A549 (cell line): ENCODE measurements at regions not wholly inside any gene's neighbourhood (a gene's known extent, or its start where the extent isn't known, plus 50 kb on each side); places are given as distances from the start of the nearest gene placed in this dataset.

ENCODE experiments used
- ATAC-seq, 2 experiments: fragments of 200-7000 bp in 1 of 2; fragments of >200 bp in 1 of 2; cut with Nextera tagmentation in 1 of 2; cut with Tn5 transposase in 1 of 2; 3 replicates each; pipeline versions ENCODE4 v1.8.0 to v1.9.1; 2018 to 2020; ENCODE audit warnings: mild to moderate bottlenecking in 1 of 2, moderate library complexity in 1 of 2
- CTCF ChIA-PET: fragments of 300-600 bp; sonication (Branson Sonifier 250); formaldehyde crosslinking; extraction: SDS; loops from one replicate; lab custom pipeline; 2021; ENCODE audit warnings: antibody characterized with exemption, inconsistent platforms; lab: Yijun Ruan, JAX
- POLR2A ChIA-PET: fragments of 350-600 bp; formaldehyde crosslinking; extraction: SDS; loops from one replicate; lab custom pipeline; 2021; ENCODE audit warnings: antibody characterized with exemption, inconsistent platforms; lab: Yijun Ruan, JAX
- DNase-seq, 2 experiments: peaks; one replicate each; pipeline versions ENCODE4 v3.0.0 to v3.0.0-alpha.2; 2011 to 2016; ENCODE audit warnings: low read depth in 1 of 2, low spot score in 1 of 2
- FAIRE-seq: peaks from 2 replicates; lab custom pipeline; 2011; peaks lifted over from hg19 to GRCh38; lab: Jason Lieb, UNC
- H3K27ac ChIP-seq, 2 experiments: fragments of >200 bp; sonication (Bioruptor Twin); formaldehyde crosslinking; 3 replicates each; pipeline ENCODE4 v1.5.1; 2016 to 2017
- H3K4me1 ChIP-seq: fragments of >200 bp; sonication (Bioruptor Twin); formaldehyde crosslinking; 3 replicates; pipeline ENCODE4 v1.6.1; 2016
- H3K4me2 ChIP-seq: fragments of >200 bp; sonication (Bioruptor Twin); formaldehyde crosslinking; 3 replicates; pipeline ENCODE4 v1.6.1; 2016
- H3K4me3 ChIP-seq: fragments of >200 bp; sonication (Bioruptor Twin); formaldehyde crosslinking; 3 replicates; pipeline ENCODE4 v1.5.1; 2016
- H3K9me3 ChIP-seq: fragments of >200 bp; sonication (Bioruptor Twin); formaldehyde crosslinking; 3 replicates; pipeline ENCODE4 v1.6.1; 2016
- BHLHE40 ChIP-seq: IDR thresholded peaks from 2 replicates; pipeline ENCODE4 v1.6.1; 2012; ENCODE audit warnings: low read depth, low read length, inconsistent platforms
- CBX8 ChIP-seq: fragments of 200-600 bp; sonication (generic); IDR thresholded peaks from 2 replicates; pipeline ENCODE4 v1.6.1; 2016
- CEBPB ChIP-seq, 2 experiments: fragments of >200 bp in 1 of 2; sonication (Bioruptor Twin) in 1 of 2; formaldehyde crosslinking in 1 of 2; IDR thresholded peaks; 2 replicates each; pipeline ENCODE4 v1.6.1; 2012 to 2016
- EHMT2 ChIP-seq: fragments of 200-600 bp; sonication (generic); IDR thresholded peaks from 2 replicates; pipeline ENCODE4 v1.6.1; 2016; ENCODE audit warnings: antibody characterized with exemption, low read depth, mild to moderate bottlenecking, moderate library complexity
- FOSB ChIP-seq: fragments of 250-450 bp; sonication (Bioruptor Pico); IDR thresholded peaks from 2 replicates; pipeline ENCODE4 v1.5.0; 2020; ENCODE audit warnings: mild to moderate bottlenecking, moderate library complexity
- FOSL2 ChIP-seq, 2 experiments: fragments of 450-650 bp in 1 of 2; fragments of >200 bp in 1 of 2; sonication (Bioruptor Twin) in 1 of 2; formaldehyde crosslinking; IDR thresholded peaks; 2 replicates each; pipeline versions ENCODE4 v1.5.0 to v1.6.1; 2016 to 2020; ENCODE audit warnings: mild to moderate bottlenecking in 1 of 2, moderate library complexity in 1 of 2
- FOXS1 ChIP-seq: fragments of 250-450 bp; sonication (Bioruptor Pico); IDR thresholded peaks from 2 replicates; pipeline ENCODE4 v1.5.0; 2020; ENCODE audit warnings: mild to moderate bottlenecking, moderate library complexity
- GATA3 ChIP-seq: IDR thresholded peaks from 2 replicates; pipeline ENCODE4 v1.6.1; 2012; ENCODE audit warnings: borderline replicate concordance
- HDAC2 ChIP-seq: fragments of 200-600 bp; sonication (generic); IDR thresholded peaks from 2 replicates; pipeline ENCODE4 v1.6.1; 2016
- KDM5A ChIP-seq: fragments of 200-600 bp; sonication (generic); IDR thresholded peaks from 2 replicates; pipeline ENCODE4 v1.6.1; 2016; ENCODE audit warnings: antibody characterized with exemption, mild to moderate bottlenecking
- NPAS2 ChIP-seq: fragments of 250-450 bp; sonication (Bioruptor Pico); IDR thresholded peaks from 2 replicates; pipeline ENCODE4 v1.8.0; 2022; ENCODE audit warnings: mild to moderate bottlenecking, moderate library complexity, borderline replicate concordance
- NR3C1 ChIP-seq: fragments of >200 bp; sonication (Bioruptor Twin); formaldehyde crosslinking; IDR thresholded peaks from 3 replicates; pipeline ENCODE4 v1.6.1; 2017
- RARB ChIP-seq: fragments of 250-450 bp; sonication (Bioruptor Pico); IDR thresholded peaks from 2 replicates; pipeline ENCODE4 v1.8.0; 2021; ENCODE audit warnings: mild to moderate bottlenecking, moderate library complexity
- RFX5 ChIP-seq: fragments of 450-650 bp; IDR thresholded peaks from 2 replicates; pipeline ENCODE4 v1.7.1; 2014; ENCODE audit warnings: antibody characterized with exemption, mild to moderate bottlenecking, moderate library complexity
- SMC3 ChIP-seq: fragments of >200 bp; sonication (Bioruptor Twin); formaldehyde crosslinking; IDR thresholded peaks from 3 replicates; pipeline ENCODE4 v1.6.1; 2018; ENCODE audit warnings: inconsistent platforms
- TFCP2L1 ChIP-seq: fragments of 250-450 bp; sonication (Bioruptor Pico); IDR thresholded peaks from 2 replicates; pipeline ENCODE4 v1.5.0; 2021; ENCODE audit warnings: mild to moderate bottlenecking
- ZC3H11A ChIP-seq: fragments of 450-650 bp; IDR thresholded peaks from 2 replicates; pipeline ENCODE4 v1.6.1; 2014; ENCODE audit warnings: antibody characterized with exemption, mild to moderate bottlenecking
- WGBS: methylation state at CpG from one replicate; pipeline ENCODE4 v1.1.6; 2017; ENCODE audit errors: missing lambda C conversion rate; 5-methylcytosine and 5-hydroxymethylcytosine counted together
- TF ChIP-seq, protein P1 (sequence below): fragments of 250-450 bp; sonication (Bioruptor Pico); IDR thresholded peaks from 2 replicates; pipeline ENCODE4 v1.5.0; 2020; ENCODE audit warnings: low read depth, mild to moderate bottlenecking, moderate library complexity
- TF ChIP-seq, protein P2 (sequence below): fragments of 250-450 bp; sonication (Bioruptor Pico); IDR thresholded peaks from 2 replicates; pipeline ENCODE4 v1.5.0; 2021; ENCODE audit warnings: mild to moderate bottlenecking, moderate library complexity, borderline replicate concordance
- TF ChIP-seq, protein P3 (sequence below): fragments of 450-650 bp; IDR thresholded peaks from 2 replicates; pipeline ENCODE4 v1.6.1; 2014; ENCODE audit warnings: antibody characterized with exemption
- TF ChIP-seq, protein P4 (sequence below): IDR thresholded peaks from 2 replicates; pipeline ENCODE4 v1.6.1; 2012

DNA sequence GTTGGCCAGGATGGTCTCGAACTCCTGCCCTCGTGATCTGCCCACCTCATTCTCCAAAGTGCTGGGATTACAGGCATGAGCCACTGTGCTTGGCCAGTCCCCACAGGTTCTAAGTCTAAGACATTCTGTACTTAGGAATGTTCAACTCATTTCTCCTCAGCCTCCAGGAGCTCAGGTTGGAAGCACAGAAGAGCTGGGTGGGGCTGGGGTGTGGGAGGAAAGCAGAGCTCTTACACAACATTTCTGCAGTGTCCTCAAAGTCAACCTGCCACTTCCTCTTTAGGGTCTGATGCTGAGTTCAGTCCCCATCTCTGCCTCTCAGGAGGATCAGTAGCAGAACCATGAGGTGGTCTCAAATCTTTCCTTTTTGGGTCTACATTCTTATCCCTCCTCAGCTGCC is 75.5 kb downstream of the MRPL46 start:
- ATAC-seq (no peak), DNase-seq (peak in 1 of 2 experiments; percentile 70), FAIRE-seq (peak; percentile 54)
- TF ChIP-seq CEBPB (IDR thresholded peaks at IDR 0.05) (peak; percentile 12 to 22; a peak in 1 of 4 replicates), NR3C1 (no peak)
- Histone ChIP-seq H3K4me3 (no peak overlapping the region), H3K4me2 (peak overlapping the region; percentile 23; the same call in 2 of the 3 replicates), H3K4me1 (peaks cover 96% of the 10 kb centered on the region), H3K27ac (peak overlapping the region; percentile 90 to 97), H3K9me3 (no peaks in the 10 kb centered on the region)
- ChIA-PET POLR2A (no interaction called here), CTCF (interaction anchor here (1.0 to 1.9 kb wide), 4 partner anchors 12 to 96 kb away, joined by 3 to 6 read pairs (median 4); no protein-coding TSS in a partner anchor)
- 37% methylated on average over 2 of the region's 2 CpGs for WGBS

DNA sequence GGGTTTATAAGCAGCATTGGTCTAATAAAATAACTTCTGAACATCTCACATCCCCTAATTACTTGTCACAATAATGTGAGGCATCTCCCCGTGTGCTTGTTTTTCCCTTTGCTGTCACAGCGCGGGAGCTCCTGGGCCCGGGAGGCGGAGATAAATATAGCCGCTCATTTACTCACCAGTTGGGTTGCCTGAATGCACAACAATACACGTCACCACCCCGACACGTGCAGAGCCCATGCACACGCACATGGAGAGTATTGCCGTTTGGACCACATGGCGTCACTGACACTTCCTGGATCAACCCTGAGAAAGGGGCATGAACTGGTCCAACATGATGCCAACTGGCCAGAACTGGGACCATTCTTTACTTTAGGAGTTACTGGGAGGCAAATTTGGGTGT is 76.2 kb downstream of the MRPL46 start:
- CTCF ChIA-PET = interaction anchor here (1.4 to 1.9 kb wide), 2 partner anchors 12 to 96 kb away, joined by 3 to 6 read pairs; no protein-coding TSS in a partner anchor
- H3K4me1 ChIP-seq = peaks cover 96% of the 10 kb centered on the region
- no peak for DNase-seq
- POLR2A ChIA-PET = no interaction called here
- H3K4me2 ChIP-seq = no peak overlapping the region
- peak overlapping the region; percentile 90 to 97 for H3K27ac ChIP-seq
- no peaks in the 10 kb centered on the region for H3K9me3 ChIP-seq
- no peak for FAIRE-seq
- no peak overlapping the region for H3K4me3 ChIP-seq
- 73% methylated on average over 12 of the region's 12 CpGs for WGBS
- TF ChIP-seq, protein P1, sequence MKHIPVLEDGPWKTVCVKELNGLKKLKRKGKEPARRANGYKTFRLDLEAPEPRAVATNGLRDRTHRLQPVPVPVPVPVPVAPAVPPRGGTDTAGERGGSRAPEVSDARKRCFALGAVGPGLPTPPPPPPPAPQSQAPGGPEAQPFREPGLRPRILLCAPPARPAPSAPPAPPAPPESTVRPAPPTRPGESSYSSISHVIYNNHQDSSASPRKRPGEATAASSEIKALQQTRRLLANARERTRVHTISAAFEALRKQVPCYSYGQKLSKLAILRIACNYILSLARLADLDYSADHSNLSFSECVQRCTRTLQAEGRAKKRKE (CRISPR knock-in tag) = no peak
- TF ChIP-seq TFCP2L1 (no peak), ZC3H11A (no peak), NR3C1 (no peak)
- TF ChIP-seq, protein P2, sequence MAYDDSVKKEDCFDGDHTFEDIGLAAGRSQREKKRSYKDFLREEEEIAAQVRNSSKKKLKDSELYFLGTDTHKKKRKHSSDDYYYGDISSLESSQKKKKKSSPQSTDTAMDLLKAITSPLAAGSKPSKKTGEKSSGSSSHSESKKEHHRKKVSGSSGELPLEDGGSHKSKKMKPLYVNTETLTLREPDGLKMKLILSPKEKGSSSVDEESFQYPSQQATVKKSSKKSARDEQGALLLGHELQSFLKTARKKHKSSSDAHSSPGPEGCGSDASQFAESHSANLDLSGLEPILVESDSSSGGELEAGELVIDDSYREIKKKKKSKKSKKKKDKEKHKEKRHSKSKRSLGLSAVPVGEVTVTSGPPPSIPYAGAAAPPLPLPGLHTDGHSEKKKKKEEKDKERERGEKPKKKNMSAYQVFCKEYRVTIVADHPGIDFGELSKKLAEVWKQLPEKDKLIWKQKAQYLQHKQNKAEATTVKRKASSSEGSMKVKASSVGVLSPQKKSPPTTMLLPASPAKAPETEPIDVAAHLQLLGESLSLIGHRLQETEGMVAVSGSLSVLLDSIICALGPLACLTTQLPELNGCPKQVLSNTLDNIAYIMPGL (CRISPR knock-in tag) = no peak
- no peak for ATAC-seq

DNA sequence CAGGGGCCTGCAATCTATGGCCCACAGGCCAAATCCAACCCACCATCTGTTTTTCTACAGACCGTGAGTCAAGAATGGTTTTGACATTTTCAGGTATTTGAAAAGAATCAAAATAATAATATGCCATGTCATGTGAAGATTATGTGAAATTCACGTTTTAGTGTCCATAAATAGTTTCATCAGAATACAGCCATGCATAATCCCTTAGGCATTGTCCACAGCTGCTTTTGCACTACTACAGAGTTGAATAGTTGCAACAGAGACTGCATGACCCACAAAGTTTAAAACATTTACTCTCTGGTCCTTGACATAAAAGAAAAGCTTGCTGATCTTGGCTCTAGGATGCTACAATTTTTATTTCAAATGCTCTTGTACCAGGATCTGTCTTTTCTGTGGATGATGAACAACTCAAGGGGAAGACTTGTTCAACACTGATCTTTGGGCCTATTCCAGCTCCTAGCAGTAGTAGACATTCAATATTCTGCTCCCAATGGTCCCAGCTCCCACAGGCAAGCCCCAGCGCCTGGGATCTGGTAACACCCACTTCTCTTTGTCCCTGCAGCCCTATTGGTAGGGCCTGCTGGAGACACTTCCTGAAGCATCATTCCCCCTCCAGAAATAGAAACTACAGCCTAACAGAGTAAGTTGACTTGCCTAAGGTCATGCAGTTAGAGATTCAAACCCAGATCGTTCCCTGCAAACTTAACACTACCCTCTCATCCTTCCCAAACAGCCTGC is 76.9 kb downstream of the MRPL46 start:
- WGBS = 50% methylated on average over 4 of the region's 4 CpGs
- Histone ChIP-seq H3K9me3 (no peaks in the 10 kb centered on the region), H3K4me2 (no peak overlapping the region), H3K27ac (peak overlapping the region; percentile 90 to 97), H3K4me3 (no peak overlapping the region), H3K4me1 (peaks cover 96% of the 10 kb centered on the region)
- TF ChIP-seq FOXS1 = no peak
- TF ChIP-seq, protein P3, sequence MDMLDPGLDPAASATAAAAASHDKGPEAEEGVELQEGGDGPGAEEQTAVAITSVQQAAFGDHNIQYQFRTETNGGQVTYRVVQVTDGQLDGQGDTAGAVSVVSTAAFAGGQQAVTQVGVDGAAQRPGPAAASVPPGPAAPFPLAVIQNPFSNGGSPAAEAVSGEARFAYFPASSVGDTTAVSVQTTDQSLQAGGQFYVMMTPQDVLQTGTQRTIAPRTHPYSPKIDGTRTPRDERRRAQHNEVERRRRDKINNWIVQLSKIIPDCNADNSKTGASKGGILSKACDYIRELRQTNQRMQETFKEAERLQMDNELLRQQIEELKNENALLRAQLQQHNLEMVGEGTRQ = no peak
- TF ChIP-seq CBX8 = no peak
- TF ChIP-seq NPAS2 (CRISPR knock-in tag) = no peak
- TF ChIP-seq, protein P1 (CRISPR knock-in tag) = no peak
- TF ChIP-seq HDAC2 = no peak
- no peak for TF ChIP-seq FOSL2 (IDR thresholded peaks at IDR 0.05)
- no peak for TF ChIP-seq FOSL2 (CRISPR knock-in tag; IDR thresholded peaks at IDR 0.05)
- TF ChIP-seq KDM5A = no peak
- TF ChIP-seq BHLHE40 = no peak
- TF ChIP-seq GATA3 = no peak
- no peak for TF ChIP-seq ZC3H11A
- no peak for TF ChIP-seq RFX5
- no peak for TF ChIP-seq EHMT2
- no peak for TF ChIP-seq SMC3
- no peak for TF ChIP-seq FOSB
- TF ChIP-seq, protein P4, sequence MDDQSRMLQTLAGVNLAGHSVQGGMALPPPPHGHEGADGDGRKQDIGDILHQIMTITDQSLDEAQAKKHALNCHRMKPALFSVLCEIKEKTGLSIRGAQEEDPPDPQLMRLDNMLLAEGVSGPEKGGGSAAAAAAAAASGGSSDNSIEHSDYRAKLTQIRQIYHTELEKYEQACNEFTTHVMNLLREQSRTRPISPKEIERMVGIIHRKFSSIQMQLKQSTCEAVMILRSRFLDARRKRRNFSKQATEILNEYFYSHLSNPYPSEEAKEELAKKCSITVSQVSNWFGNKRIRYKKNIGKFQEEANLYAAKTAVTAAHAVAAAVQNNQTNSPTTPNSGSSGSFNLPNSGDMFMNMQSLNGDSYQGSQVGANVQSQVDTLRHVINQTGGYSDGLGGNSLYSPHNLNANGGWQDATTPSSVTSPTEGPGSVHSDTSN = no peak
- no peak for TF ChIP-seq RARB (CRISPR knock-in tag)
- CTCF ChIA-PET = interaction anchor here (1.4 to 1.9 kb wide), 2 partner anchors 13 to 95 kb away, joined by 3 to 6 read pairs; no protein-coding TSS in a partner anchor
- DNase-seq (no peak), FAIRE-seq (no peak), ATAC-seq (no peak)
- POLR2A ChIA-PET = no interaction called here
